DOHH2 (cell line): ENCODE measurements at regions not wholly inside any gene's neighbourhood (a gene's known extent, or its start where the extent isn't known, plus 50 kb on each side); places are given as distances from the start of the nearest gene placed in this dataset.
"Not testable (repeated sequence)": the region's sequence is repeated elsewhere in the genome, so short reads cannot be mapped to it uniquely, and the experiment has no call there.

ENCODE experiments used
- H3F3A ChIP-seq: fragments of 200-600 bp; sonication (generic), shearing (Covaris generic); 2 replicates; pipeline ENCODE4 v1.6.0; 2016; ENCODE audit warnings: antibody characterized with exemption, mild to moderate bottlenecking; ENCODE audit not compliant: control insufficient read depth, insufficient read depth
- H3K27ac ChIP-seq: fragments of 200-600 bp; sonication (generic); 2 replicates; pipeline ENCODE4 v1.5.1; 2014; ENCODE audit warnings: low read depth, mild to moderate bottlenecking, low read length, moderate library complexity
- H3K27me3 ChIP-seq: fragments of 200-600 bp; sonication (generic); 2 replicates; pipeline ENCODE4 v1.6.1; 2014; ENCODE audit warnings: mild to moderate bottlenecking, low read length, mixed read lengths; ENCODE audit not compliant: control insufficient read depth
- H3K36me3 ChIP-seq: fragments of 200-600 bp; sonication (generic); 2 replicates; pipeline ENCODE4 v1.6.1; 2014; ENCODE audit warnings: mild to moderate bottlenecking, low read length, moderate library complexity, mixed read lengths; ENCODE audit not compliant: control insufficient read depth
- H3K4me1 ChIP-seq: fragments of 200-600 bp; sonication (generic); 2 replicates; pipeline ENCODE4 v1.6.1; 2014; ENCODE audit warnings: mild to moderate bottlenecking, low read length, mixed read lengths; ENCODE audit not compliant: control insufficient read depth
- H3K4me2 ChIP-seq: fragments of 200-600 bp; sonication (generic); 2 replicates; pipeline ENCODE4 v1.6.0; 2014; ENCODE audit warnings: mild to moderate bottlenecking, low read length, moderate library complexity
- H3K4me3 ChIP-seq: fragments of 200-600 bp; sonication (generic); 2 replicates; pipeline ENCODE4 v1.5.1; 2014; ENCODE audit warnings: mild to moderate bottlenecking, low read length, mixed read lengths
- H3K79me2 ChIP-seq: fragments of 200-600 bp; sonication (generic); 2 replicates; pipeline ENCODE4 v1.6.1; 2014; ENCODE audit warnings: mild to moderate bottlenecking, low read length, mixed read lengths; ENCODE audit not compliant: control insufficient read depth
- H3K9me2 ChIP-seq: fragments of 200-600 bp; sonication (generic); replicated peaks from 2 replicates; pipeline ENCODE4 v1.6.1; 2014; ENCODE audit warnings: mild to moderate bottlenecking, low read length, mixed read lengths; ENCODE audit not compliant: control insufficient read depth
- H3K9me3 ChIP-seq: fragments of 200-600 bp; sonication (generic); 2 replicates; pipeline ENCODE4 v1.6.1; 2014; ENCODE audit warnings: antibody characterized with exemption, low read length, mixed read lengths; ENCODE audit not compliant: control insufficient read depth, insufficient read depth
- H4K20me1 ChIP-seq: fragments of 200-600 bp; sonication (generic); 2 replicates; pipeline ENCODE4 v1.6.0; 2014; ENCODE audit warnings: low read depth, mild to moderate bottlenecking, antibody characterized with exemption, low read length, moderate library complexity; ENCODE audit not compliant: control insufficient read depth, insufficient read depth
- CTCF ChIP-seq: fragments of 200-600 bp; sonication (generic); IDR thresholded peaks from one replicate; pipeline ENCODE4 v1.5.1; 2014; ENCODE audit warnings: antibody characterized with exemption, mild to moderate bottlenecking, low read depth, low read length; ENCODE audit not compliant: poor library complexity, severe bottlenecking
- EZH2phosphoT487 ChIP-seq: fragments of 200-600 bp; sonication (generic); IDR thresholded peaks from 2 replicates; pipeline ENCODE4 v1.6.1; 2017; ENCODE audit warnings: borderline replicate concordance, mild to moderate bottlenecking, antibody characterized with exemption, low read length, moderate library complexity, mixed read lengths

- H3K79me2 ChIP-seq: no peaks in the 10 kb centered on the region
- no peaks in the 10 kb centered on the region for H3K9me2 ChIP-seq
- H3K27ac ChIP-seq: no peak overlapping the region
- H3K4me2 ChIP-seq: no peak overlapping the region
- H3F3A ChIP-seq: no peaks in the 10 kb centered on the region
- H3K4me1 ChIP-seq: no peaks in the 10 kb centered on the region
- no peaks in the 10 kb centered on the region for H3K9me3 ChIP-seq
- no peak overlapping the region for H3K4me3 ChIP-seq
- no peaks in the 10 kb centered on the region for H3K36me3 ChIP-seq
- H4K20me1 ChIP-seq: no peaks in the 10 kb centered on the region
- no peak for TF ChIP-seq EZH2phosphoT487
- TF ChIP-seq CTCF: no peak
- H3K27me3 ChIP-seq: no peaks in the 10 kb centered on the region
Measured at GRCh38 chr9:115415450-115415849, 297.5 kb upstream of the TNC start.

GRCh38 chr9:115416299-115416698 lies 298.3 kb upstream of the TNC start:
- no peak overlapping the region for H3K27ac ChIP-seq

GRCh38 chr9:115418181-115418580 lies 300.2 kb upstream of the TNC start:
- not testable (repeated sequence) for H3K36me3 ChIP-seq, H3K27ac ChIP-seq, H3K4me3 ChIP-seq, H3K79me2 ChIP-seq, H3K9me3 ChIP-seq, H3K27me3 ChIP-seq, H3K4me2 ChIP-seq, H3K9me2 ChIP-seq, H3K4me1 ChIP-seq, H3F3A ChIP-seq, H4K20me1 ChIP-seq

More at GRCh38 chr9:115416299-115416698, 298.3 kb upstream of the TNC start:
- Histone ChIP-seq H3K4me2 (no peak overlapping the region), H4K20me1 (no peaks in the 10 kb centered on the region), H3K9me3 (no peaks in the 10 kb centered on the region), H3K36me3 (no peaks in the 10 kb centered on the region), H3K4me1 (no peaks in the 10 kb centered on the region), H3F3A (no peaks in the 10 kb centered on the region), H3K9me2 (no peaks in the 10 kb centered on the region), H3K27me3 (no peaks in the 10 kb centered on the region), H3K4me3 (no peak overlapping the region), H3K79me2 (no peaks in the 10 kb centered on the region)
- no peak for TF ChIP-seq EZH2phosphoT487
- no peak for TF ChIP-seq CTCF

- Histone ChIP-seq H4K20me1 (no peaks in the 10 kb centered on the region), H3K4me3 (no peak overlapping the region), H3K36me3 (no peaks in the 10 kb centered on the region), H3K4me2 (no peak overlapping the region), H3K27me3 (no peaks in the 10 kb centered on the region), H3K9me2 (no peaks in the 10 kb centered on the region), H3K9me3 (no peaks in the 10 kb centered on the region), H3F3A (no peaks in the 10 kb centered on the region), H3K27ac (no peak overlapping the region), H3K4me1 (no peaks in the 10 kb centered on the region), H3K79me2 (no peaks in the 10 kb centered on the region)
- TF ChIP-seq CTCF (no peak), EZH2phosphoT487 (no peak)
Measured at GRCh38 chr9:115422932-115423440, 305.0 kb upstream of the TNC start.
